HCT116 (cell line): ENCODE measurements at regions not wholly inside any gene's neighbourhood (a gene's known extent, or its start where the extent isn't known, plus 50 kb on each side); places are given as distances from the start of the nearest gene placed in this dataset.
A peak's percentile ranks its signal among the peaks of the same experiment; 100 is the strongest.
"Not testable (repeated sequence)": the region's sequence is repeated elsewhere in the genome, so short reads cannot be mapped to it uniquely, and the experiment has no call there.

Experiments
- ATAC-seq: fragments of 200-7000 bp; cut with Tn5 transposase; 2 replicates; pipeline ENCODE4 v1.9.1; 2020; ENCODE audit warnings: mild to moderate bottlenecking, moderate library complexity
- BruUV-seq: library from RNA; stranded (reverse); fragments of 400-500 nt; replicated peaks from 2 replicates; lab custom pipeline; 2021; lab: Mats Ljungman, UMichigan
- CTCF ChIA-PET: fragments of 300-600 bp; sonication (Branson Sonifier 250); formaldehyde crosslinking; loops from one replicate; lab custom pipeline; 2021; ENCODE audit warnings: antibody characterized with exemption; lab: Charles Lee
- POLR2A ChIA-PET: fragments of 300-600, 350-600 bp; sonication (Branson Sonifier 250); formaldehyde crosslinking; loops from one replicate; lab custom pipeline; 2021; ENCODE audit warnings: antibody characterized with exemption; lab: Charles Lee
- RAD21 ChIA-PET, 2 experiments: fragments of 300-600 bp; sonication (Branson Sonifier 250); formaldehyde crosslinking; loops; one replicate each; lab custom pipeline; 2023; ENCODE audit warnings: low total read pairs in 2 of 2; ENCODE audit not compliant: uncharacterized antibody in 2 of 2, unreplicated experiment in 2 of 2, low non-redundant PET in 1 of 2; lab: Charles Lee
- DNase-seq: peaks from one replicate; pipeline ENCODE4 v3.0.0-alpha.2; 2010; ENCODE audit warnings: low read depth, low spot score
- H2AFZ ChIP-seq: fragments of 200-600 bp; shearing (Covaris generic), sonication (generic); 2 replicates; pipeline ENCODE4 v1.6.1; 2017; ENCODE audit warnings: low read depth, mixed run types, mixed read lengths, antibody characterized with exemption, low read length; ENCODE audit not compliant: poor library complexity, severe bottlenecking
- H3K27ac ChIP-seq: 2 replicates; pipeline ENCODE4 v1.5.1; 2012; ENCODE audit warnings: low read depth, low read length
- H3K27me3 ChIP-seq: fragments of 200-600 bp; sonication (generic); 2 replicates; pipeline ENCODE4 v1.6.1; 2016; ENCODE audit warnings: mixed run types, low read length, mixed read lengths; ENCODE audit not compliant: insufficient read depth
- H3K36me3 ChIP-seq, 2 experiments: fragments of 200-500 bp in 1 of 2; fragments of 200-600 bp in 1 of 2; sonication (Bioruptor generic) in 1 of 2; sonication (generic) in 1 of 2; 2 replicates each; pipeline versions ENCODE4 v1.5.1 to v1.6.1; 2014 to 2016; ENCODE audit warnings: low read length in 2 of 2, inconsistent platforms in 1 of 2, mixed read lengths in 1 of 2, mixed run types in 1 of 2; ENCODE audit not compliant: insufficient read depth in 2 of 2, control insufficient read depth in 1 of 2
- H3K4me1 ChIP-seq, 2 experiments: fragments of 200-600 bp in 1 of 2; sonication (generic) in 1 of 2; 2 replicates each; pipeline versions ENCODE4 v1.5.1 to v1.6.1; 2012 to 2017; ENCODE audit warnings: low read length in 2 of 2, inconsistent platforms in 1 of 2, mild to moderate bottlenecking in 1 of 2, mixed read lengths in 1 of 2, mixed run types in 1 of 2, moderate library complexity in 1 of 2; ENCODE audit not compliant: insufficient read depth in 2 of 2, control insufficient read depth in 1 of 2
- H3K4me2 ChIP-seq: fragments of 200-600 bp; sonication (generic); 2 replicates; pipeline ENCODE4 v1.6.1; 2017; ENCODE audit warnings: mixed run types, low read length, mixed read lengths
- H3K4me3 ChIP-seq, 2 experiments: fragments of 200-600 bp in 1 of 2; sonication (generic) in 1 of 2; replicated peaks in 1 of 2; 2 replicates each; pipeline ENCODE4 v1.5.1; 2011 to 2016; ENCODE audit warnings: low read length in 2 of 2, control low read depth in 1 of 2, low read depth in 1 of 2, mild to moderate bottlenecking in 1 of 2, mixed read lengths in 1 of 2, mixed run types in 1 of 2
- H3K79me2 ChIP-seq: fragments of 200-600 bp; sonication (generic); 2 replicates; pipeline ENCODE4 v1.6.1; 2017; ENCODE audit warnings: mild to moderate bottlenecking, mixed run types, low read length, moderate library complexity, mixed read lengths; ENCODE audit not compliant: insufficient read depth
- H3K9ac ChIP-seq: fragments of 200-600 bp; sonication (generic); 2 replicates; pipeline ENCODE4 v1.6.1; 2016; ENCODE audit warnings: low read length, mixed read lengths
- H3K9me2 ChIP-seq: fragments of 200-600 bp; sonication (generic), shearing (Covaris generic); 2 replicates; pipeline ENCODE4 v1.6.1; 2017; ENCODE audit warnings: mixed run types, mild to moderate bottlenecking, moderate library complexity; ENCODE audit not compliant: insufficient read depth
- H3K9me3 ChIP-seq, 2 experiments: fragments of 200-500 bp in 1 of 2; fragments of 200-600 bp in 1 of 2; sonication (Bioruptor generic) in 1 of 2; sonication (generic) in 1 of 2; 2 replicates each; pipeline ENCODE4 v1.6.1; 2014 to 2017; ENCODE audit warnings: low read length in 2 of 2, mixed read lengths in 2 of 2, inconsistent platforms in 1 of 2, low read depth in 1 of 2, mild to moderate bottlenecking in 1 of 2, mixed run types in 1 of 2, moderate library complexity in 1 of 2; ENCODE audit not compliant: control insufficient read depth in 1 of 2, insufficient read depth in 1 of 2
- H4K20me1 ChIP-seq: fragments of 200-600 bp; sonication (generic), shearing (Covaris generic); 2 replicates; pipeline ENCODE4 v1.6.1; 2017; ENCODE audit warnings: mixed run types, mild to moderate bottlenecking, moderate library complexity; ENCODE audit not compliant: insufficient read depth
- intact Hi-C: fragments of 100-400 bp; cut with micrococcal nuclease; formaldehyde crosslinking; loops from 2 replicates; pipeline ENCODE4 v1.10.0; 2022

GRCh38 chr16:18157854-18158253, 178.7 kb downstream of the NPIPA8 start:
- H2AFZ ChIP-seq, RAD21 ChIA-PET, H4K20me1 ChIP-seq, H3K27ac ChIP-seq, intact Hi-C loops, CTCF ChIA-PET, H3K9ac ChIP-seq, DNase-seq, H3K79me2 ChIP-seq, ATAC-seq, BruUV-seq, H3K9me3 ChIP-seq, H3K36me3 ChIP-seq, H3K4me1 ChIP-seq, POLR2A ChIA-PET, H3K27me3 ChIP-seq, H3K9me2 ChIP-seq, H3K4me2 ChIP-seq, H3K4me3 ChIP-seq: not testable (repeated sequence)

GRCh38 chr16:18152832-18153231, 183.7 kb downstream of the NPIPA8 start:
- H3K27me3 ChIP-seq, H4K20me1 ChIP-seq, H3K9me3 ChIP-seq, H3K27ac ChIP-seq, H3K36me3 ChIP-seq, BruUV-seq, RAD21 ChIA-PET, H3K9me2 ChIP-seq, H3K4me1 ChIP-seq, DNase-seq, H2AFZ ChIP-seq, CTCF ChIA-PET, H3K4me2 ChIP-seq, H3K4me3 ChIP-seq, H3K79me2 ChIP-seq, intact Hi-C loops, H3K9ac ChIP-seq, POLR2A ChIA-PET: not testable (repeated sequence)
- peak; percentile 30; the same call in 1 of the 2 replicates for ATAC-seq

- H3K9me2 ChIP-seq, ATAC-seq, H3K79me2 ChIP-seq, H3K4me3 ChIP-seq, H3K27me3 ChIP-seq, H3K4me1 ChIP-seq, H2AFZ ChIP-seq, H3K4me2 ChIP-seq, H3K9ac ChIP-seq, intact Hi-C loops, H3K36me3 ChIP-seq, H3K9me3 ChIP-seq, POLR2A ChIA-PET, H3K27ac ChIP-seq, RAD21 ChIA-PET, BruUV-seq, H4K20me1 ChIP-seq, DNase-seq, CTCF ChIA-PET: not testable (repeated sequence)
Measured at GRCh38 chr16:18148132-18148531, 188.4 kb downstream of the NPIPA8 start.

- H3K9ac ChIP-seq, DNase-seq, H3K27me3 ChIP-seq, RAD21 ChIA-PET, H3K79me2 ChIP-seq, H4K20me1 ChIP-seq, H3K4me2 ChIP-seq, H3K9me2 ChIP-seq, H3K4me1 ChIP-seq, CTCF ChIA-PET, BruUV-seq, H3K9me3 ChIP-seq, ATAC-seq, H3K4me3 ChIP-seq, H3K27ac ChIP-seq, H2AFZ ChIP-seq, H3K36me3 ChIP-seq, intact Hi-C loops, POLR2A ChIA-PET: not testable (repeated sequence)
Measured at GRCh38 chr16:18146601-18147142, 189.9 kb downstream of the NPIPA8 start.
